ENCODE measurements at regions not wholly inside any gene's neighbourhood (a gene's known extent, or its start where the extent isn't known, plus 50 kb on each side); places are given as distances from the start of the nearest gene placed in this dataset.
A peak's percentile ranks its signal among the peaks of the same experiment; 100 is the strongest.

DNA sequence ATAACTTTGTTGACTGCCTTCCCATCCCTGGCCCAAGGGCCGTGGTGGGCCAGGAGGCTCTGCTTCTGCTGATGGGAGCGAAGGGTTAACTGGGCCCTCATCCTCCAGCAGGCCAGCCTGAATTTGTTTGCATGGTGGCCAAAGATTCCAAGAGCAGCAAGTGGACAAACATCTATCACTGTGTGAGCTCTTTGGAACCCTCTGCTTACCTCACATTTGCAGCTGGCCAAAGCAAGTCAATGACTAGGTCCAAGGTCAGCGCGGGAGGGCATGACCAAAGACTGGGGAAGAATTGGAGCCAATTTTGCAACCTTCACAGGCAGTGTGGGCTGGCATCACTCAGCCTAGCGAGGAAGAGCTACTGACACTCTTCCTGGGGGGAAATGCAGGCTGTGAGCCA lies 67.8 kb upstream of the ATP6AP2 start (continued):
- TF ChIP-seq, protein P1, sequence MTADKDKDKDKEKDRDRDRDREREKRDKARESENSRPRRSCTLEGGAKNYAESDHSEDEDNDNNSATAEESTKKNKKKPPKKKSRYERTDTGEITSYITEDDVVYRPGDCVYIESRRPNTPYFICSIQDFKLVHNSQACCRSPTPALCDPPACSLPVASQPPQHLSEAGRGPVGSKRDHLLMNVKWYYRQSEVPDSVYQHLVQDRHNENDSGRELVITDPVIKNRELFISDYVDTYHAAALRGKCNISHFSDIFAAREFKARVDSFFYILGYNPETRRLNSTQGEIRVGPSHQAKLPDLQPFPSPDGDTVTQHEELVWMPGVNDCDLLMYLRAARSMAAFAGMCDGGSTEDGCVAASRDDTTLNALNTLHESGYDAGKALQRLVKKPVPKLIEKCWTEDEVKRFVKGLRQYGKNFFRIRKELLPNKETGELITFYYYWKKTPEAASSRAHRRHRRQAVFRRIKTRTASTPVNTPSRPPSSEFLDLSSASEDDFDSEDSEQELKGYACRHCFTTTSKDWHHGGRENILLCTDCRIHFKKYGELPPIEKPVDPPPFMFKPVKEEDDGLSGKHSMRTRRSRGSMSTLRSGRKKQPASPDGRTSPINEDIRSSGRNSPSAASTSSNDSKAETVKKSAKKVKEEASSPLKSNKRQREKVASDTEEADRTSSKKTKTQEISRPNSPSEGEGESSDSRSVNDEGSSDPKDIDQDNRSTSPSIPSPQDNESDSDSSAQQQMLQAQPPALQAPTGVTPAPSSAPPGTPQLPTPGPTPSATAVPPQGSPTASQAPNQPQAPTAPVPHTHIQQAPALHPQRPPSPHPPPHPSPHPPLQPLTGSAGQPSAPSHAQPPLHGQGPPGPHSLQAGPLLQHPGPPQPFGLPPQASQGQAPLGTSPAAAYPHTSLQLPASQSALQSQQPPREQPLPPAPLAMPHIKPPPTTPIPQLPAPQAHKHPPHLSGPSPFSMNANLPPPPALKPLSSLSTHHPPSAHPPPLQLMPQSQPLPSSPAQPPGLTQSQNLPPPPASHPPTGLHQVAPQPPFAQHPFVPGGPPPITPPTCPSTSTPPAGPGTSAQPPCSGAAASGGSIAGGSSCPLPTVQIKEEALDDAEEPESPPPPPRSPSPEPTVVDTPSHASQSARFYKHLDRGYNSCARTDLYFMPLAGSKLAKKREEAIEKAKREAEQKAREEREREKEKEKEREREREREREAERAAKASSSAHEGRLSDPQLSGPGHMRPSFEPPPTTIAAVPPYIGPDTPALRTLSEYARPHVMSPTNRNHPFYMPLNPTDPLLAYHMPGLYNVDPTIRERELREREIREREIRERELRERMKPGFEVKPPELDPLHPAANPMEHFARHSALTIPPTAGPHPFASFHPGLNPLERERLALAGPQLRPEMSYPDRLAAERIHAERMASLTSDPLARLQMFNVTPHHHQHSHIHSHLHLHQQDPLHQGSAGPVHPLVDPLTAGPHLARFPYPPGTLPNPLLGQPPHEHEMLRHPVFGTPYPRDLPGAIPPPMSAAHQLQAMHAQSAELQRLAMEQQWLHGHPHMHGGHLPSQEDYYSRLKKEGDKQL (CRISPR knock-in tag; IDR thresholded peaks at IDR 0.05; ENCODE audit: low read depth), result no peak
- TF ChIP-seq MED1 (CRISPR knock-in tag; IDR thresholded peaks at IDR 0.05), result peak; percentile 54
- TF ChIP-seq, protein P2, sequence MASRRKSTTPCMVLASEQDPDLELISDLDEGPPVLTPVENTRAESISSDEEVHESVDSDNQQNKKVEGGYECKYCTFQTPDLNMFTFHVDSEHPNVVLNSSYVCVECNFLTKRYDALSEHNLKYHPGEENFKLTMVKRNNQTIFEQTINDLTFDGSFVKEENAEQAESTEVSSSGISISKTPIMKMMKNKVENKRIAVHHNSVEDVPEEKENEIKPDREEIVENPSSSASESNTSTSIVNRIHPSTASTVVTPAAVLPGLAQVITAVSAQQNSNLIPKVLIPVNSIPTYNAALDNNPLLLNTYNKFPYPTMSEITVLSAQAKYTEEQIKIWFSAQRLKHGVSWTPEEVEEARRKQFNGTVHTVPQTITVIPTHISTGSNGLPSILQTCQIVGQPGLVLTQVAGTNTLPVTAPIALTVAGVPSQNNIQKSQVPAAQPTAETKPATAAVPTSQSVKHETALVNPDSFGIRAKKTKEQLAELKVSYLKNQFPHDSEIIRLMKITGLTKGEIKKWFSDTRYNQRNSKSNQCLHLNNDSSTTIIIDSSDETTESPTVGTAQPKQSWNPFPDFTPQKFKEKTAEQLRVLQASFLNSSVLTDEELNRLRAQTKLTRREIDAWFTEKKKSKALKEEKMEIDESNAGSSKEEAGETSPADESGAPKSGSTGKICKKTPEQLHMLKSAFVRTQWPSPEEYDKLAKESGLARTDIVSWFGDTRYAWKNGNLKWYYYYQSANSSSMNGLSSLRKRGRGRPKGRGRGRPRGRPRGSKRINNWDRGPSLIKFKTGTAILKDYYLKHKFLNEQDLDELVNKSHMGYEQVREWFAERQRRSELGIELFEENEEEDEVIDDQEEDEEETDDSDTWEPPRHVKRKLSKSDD (CRISPR knock-in tag; IDR thresholded peaks at IDR 0.05; ENCODE audit: low read depth), result 0 out of 2 replicates have a peak, but pooled peaks have one; percentile 56
- TF ChIP-seq ZBTB7B (CRISPR knock-in tag; IDR thresholded peaks at IDR 0.05), result peak; percentile 30; the same call in 1 of the 2 replicates
- TF ChIP-seq GABPB1 (CRISPR knock-in tag; IDR thresholded peaks at IDR 0.05), result no peak; the same call in 1 of the 2 replicates
- TF ChIP-seq ZSCAN21 (CRISPR knock-in tag; IDR thresholded peaks at IDR 0.05; ENCODE audit: borderline replicate concordance), result peak; percentile 63; the same call in 1 of the 2 replicates
- TF ChIP-seq, protein P3, sequence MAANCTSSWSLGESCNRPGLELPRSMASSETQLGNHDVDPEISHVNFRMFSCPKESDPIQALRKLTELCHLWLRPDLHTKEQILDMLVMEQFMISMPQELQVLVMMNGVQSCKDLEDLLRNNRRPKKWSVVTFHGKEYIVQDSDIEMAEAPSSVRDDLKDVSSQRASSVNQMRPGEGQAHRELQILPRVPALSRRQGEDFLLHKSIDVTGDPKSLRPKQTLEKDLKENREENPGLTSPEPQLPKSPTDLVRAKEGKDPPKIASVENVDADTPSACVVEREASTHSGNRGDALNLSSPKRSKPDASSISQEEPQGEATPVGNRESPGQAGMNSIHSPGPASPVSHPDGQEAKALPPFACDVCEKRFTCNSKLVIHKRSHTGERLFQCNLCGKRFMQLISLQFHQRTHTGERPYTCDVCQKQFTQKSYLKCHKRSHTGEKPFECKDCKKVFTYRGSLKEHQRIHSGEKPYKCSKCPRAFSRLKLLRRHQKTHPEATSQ (CRISPR knock-in tag; IDR thresholded peaks at IDR 0.05; ENCODE audit: borderline replicate concordance), result 0 out of 2 replicates have a peak, but pooled peaks have one; percentile 29
- TF ChIP-seq ZNF34 (CRISPR knock-in tag; IDR thresholded peaks at IDR 0.05; ENCODE audit: borderline replicate concordance), result 0 out of 2 replicates have a peak, but pooled peaks have one; percentile 54
- no peak for TF ChIP-seq PTBP1 (IDR thresholded peaks at IDR 0.05; ENCODE audit: low read depth, low read length, poor library complexity, severe bottlenecking)
- TF ChIP-seq ZNF501 (CRISPR knock-in tag; IDR thresholded peaks at IDR 0.05), result 0 out of 2 replicates have a peak, but pooled peaks have one; percentile 45
- TF ChIP-seq, protein P4, sequence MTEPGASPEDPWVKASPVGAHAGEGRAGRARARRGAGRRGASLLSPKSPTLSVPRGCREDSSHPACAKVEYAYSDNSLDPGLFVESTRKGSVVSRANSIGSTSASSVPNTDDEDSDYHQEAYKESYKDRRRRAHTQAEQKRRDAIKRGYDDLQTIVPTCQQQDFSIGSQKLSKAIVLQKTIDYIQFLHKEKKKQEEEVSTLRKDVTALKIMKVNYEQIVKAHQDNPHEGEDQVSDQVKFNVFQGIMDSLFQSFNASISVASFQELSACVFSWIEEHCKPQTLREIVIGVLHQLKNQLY (CRISPR knock-in tag; IDR thresholded peaks at IDR 0.05), result peak; percentile 51; the same call in 1 of the 2 replicates
- no peak for TF ChIP-seq KMT2A (CRISPR knock-in tag; IDR thresholded peaks at IDR 0.05)
- TF ChIP-seq, protein P5, sequence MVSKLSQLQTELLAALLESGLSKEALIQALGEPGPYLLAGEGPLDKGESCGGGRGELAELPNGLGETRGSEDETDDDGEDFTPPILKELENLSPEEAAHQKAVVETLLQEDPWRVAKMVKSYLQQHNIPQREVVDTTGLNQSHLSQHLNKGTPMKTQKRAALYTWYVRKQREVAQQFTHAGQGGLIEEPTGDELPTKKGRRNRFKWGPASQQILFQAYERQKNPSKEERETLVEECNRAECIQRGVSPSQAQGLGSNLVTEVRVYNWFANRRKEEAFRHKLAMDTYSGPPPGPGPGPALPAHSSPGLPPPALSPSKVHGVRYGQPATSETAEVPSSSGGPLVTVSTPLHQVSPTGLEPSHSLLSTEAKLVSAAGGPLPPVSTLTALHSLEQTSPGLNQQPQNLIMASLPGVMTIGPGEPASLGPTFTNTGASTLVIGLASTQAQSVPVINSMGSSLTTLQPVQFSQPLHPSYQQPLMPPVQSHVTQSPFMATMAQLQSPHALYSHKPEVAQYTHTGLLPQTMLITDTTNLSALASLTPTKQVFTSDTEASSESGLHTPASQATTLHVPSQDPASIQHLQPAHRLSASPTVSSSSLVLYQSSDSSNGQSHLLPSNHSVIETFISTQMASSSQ (IDR thresholded peaks at IDR 0.05; ENCODE audit: low read depth), result no peak
- TF ChIP-seq, protein P5 (CRISPR knock-in tag; IDR thresholded peaks at IDR 0.05; ENCODE audit: borderline replicate concordance), result peak; percentile 30; the same call in 1 of the 2 replicates

Data from HepG2 (cell line).